A549 (cell line): ENCODE measurements at regions not wholly inside any gene's neighbourhood (a gene's known extent, or its start where the extent isn't known, plus 50 kb on each side); places are given as distances from the start of the nearest gene placed in this dataset.
A peak's percentile ranks its signal among the peaks of the same experiment; 100 is the strongest.
"Not testable (repeated sequence)": the region's sequence is repeated elsewhere in the genome, so short reads cannot be mapped to it uniquely, and the experiment has no call there.

ENCODE experiments used
- ATAC-seq, 2 experiments: fragments of 200-7000 bp in 1 of 2; fragments of >200 bp in 1 of 2; cut with Nextera tagmentation in 1 of 2; cut with Tn5 transposase in 1 of 2; 3 replicates each; pipeline versions ENCODE4 v1.8.0 to v1.9.1; 2018 to 2020; ENCODE audit warnings: mild to moderate bottlenecking in 1 of 2, moderate library complexity in 1 of 2
- CTCF ChIA-PET: fragments of 300-600 bp; sonication (Branson Sonifier 250); formaldehyde crosslinking; extraction: SDS; loops from one replicate; lab custom pipeline; 2021; ENCODE audit warnings: antibody characterized with exemption, inconsistent platforms; lab: Yijun Ruan, JAX
- POLR2A ChIA-PET: fragments of 350-600 bp; formaldehyde crosslinking; extraction: SDS; loops from one replicate; lab custom pipeline; 2021; ENCODE audit warnings: antibody characterized with exemption, inconsistent platforms; lab: Yijun Ruan, JAX
- DNase-seq, 2 experiments: peaks; one replicate each; pipeline versions ENCODE4 v3.0.0 to v3.0.0-alpha.2; 2011 to 2016; ENCODE audit warnings: low read depth in 1 of 2, low spot score in 1 of 2
- FAIRE-seq: peaks from 2 replicates; lab custom pipeline; 2011; peaks lifted over from hg19 to GRCh38; lab: Jason Lieb, UNC
- H3K27ac ChIP-seq, 2 experiments: fragments of >200 bp; sonication (Bioruptor Twin); formaldehyde crosslinking; 3 replicates each; pipeline ENCODE4 v1.5.1; 2016 to 2017
- H3K4me1 ChIP-seq: fragments of >200 bp; sonication (Bioruptor Twin); formaldehyde crosslinking; 3 replicates; pipeline ENCODE4 v1.6.1; 2016
- H3K4me2 ChIP-seq: fragments of >200 bp; sonication (Bioruptor Twin); formaldehyde crosslinking; 3 replicates; pipeline ENCODE4 v1.6.1; 2016
- H3K4me3 ChIP-seq: fragments of >200 bp; sonication (Bioruptor Twin); formaldehyde crosslinking; 3 replicates; pipeline ENCODE4 v1.5.1; 2016
- H3K9me3 ChIP-seq: fragments of >200 bp; sonication (Bioruptor Twin); formaldehyde crosslinking; 3 replicates; pipeline ENCODE4 v1.6.1; 2016
- WGBS: methylation state at CpG from one replicate; pipeline ENCODE4 v1.1.6; 2017; ENCODE audit errors: missing lambda C conversion rate; 5-methylcytosine and 5-hydroxymethylcytosine counted together
- small RNA-seq, 6 experiments: library from RNA; depleted of rRNA; stranded (forward); fragments of <200 nt; gene quantifications; one replicate each; pipeline ENCODE3, GENCODE V24; 2012

DNA sequence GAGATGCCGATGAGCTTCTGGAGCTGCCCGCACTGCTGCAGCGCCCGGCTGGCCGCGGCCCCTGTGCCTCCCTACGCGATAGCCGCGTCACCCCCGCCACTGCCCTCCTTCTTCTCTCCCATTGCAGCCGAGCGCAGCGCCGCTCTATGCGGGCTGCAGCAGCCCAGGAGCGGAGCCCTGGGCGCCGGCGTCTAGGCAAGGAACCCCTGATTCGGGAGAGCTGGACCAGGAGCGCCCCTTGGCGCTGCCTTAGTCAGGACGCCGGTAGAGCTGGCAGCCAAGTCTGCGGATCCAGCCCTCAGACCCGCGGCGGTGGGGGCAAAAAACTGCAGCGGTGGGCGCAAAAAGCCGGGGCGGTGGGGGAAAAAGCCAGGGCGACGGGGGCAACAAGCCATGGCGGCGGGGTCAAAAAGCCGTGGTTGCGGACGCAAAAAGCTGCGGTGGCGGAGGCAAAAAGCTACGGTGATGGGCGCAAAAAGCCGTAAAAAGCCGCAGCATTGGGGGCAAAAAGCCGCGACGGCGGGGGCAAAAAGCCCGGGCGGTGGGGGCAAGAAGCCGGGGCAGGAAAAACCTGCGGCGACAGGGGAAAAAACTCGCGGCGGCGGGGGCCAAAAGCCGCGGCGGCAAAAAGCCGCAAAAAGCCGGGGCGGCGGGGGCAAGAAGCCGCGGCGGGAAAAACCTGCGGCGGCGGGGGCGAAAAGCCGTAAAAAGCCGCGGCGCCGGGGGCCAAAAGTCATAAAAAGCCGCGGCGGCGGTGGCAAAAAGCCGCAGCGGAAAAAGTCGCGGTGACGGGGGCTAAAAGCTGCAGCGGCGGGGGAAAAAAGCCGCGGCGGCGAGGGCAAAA lies 1668.6 kb downstream of the RPIA start:
- H3K4me1 ChIP-seq, FAIRE-seq, DNase-seq, CTCF ChIA-PET, H3K9me3 ChIP-seq, H3K27ac ChIP-seq, POLR2A ChIA-PET: not testable (repeated sequence)
- 17% methylated on average over 24 of the region's 93 CpGs for WGBS
- 0 out of 6 replicates have a peak, but pooled peaks have one; percentile 43 to 47 for ATAC-seq
- Histone ChIP-seq H3K4me2 (peak overlapping the region; percentile 58; the same call in 2 of the 3 replicates), H3K4me3 (peak overlapping the region; percentile 27; the same call in 1 of the 3 replicates)

DNA sequence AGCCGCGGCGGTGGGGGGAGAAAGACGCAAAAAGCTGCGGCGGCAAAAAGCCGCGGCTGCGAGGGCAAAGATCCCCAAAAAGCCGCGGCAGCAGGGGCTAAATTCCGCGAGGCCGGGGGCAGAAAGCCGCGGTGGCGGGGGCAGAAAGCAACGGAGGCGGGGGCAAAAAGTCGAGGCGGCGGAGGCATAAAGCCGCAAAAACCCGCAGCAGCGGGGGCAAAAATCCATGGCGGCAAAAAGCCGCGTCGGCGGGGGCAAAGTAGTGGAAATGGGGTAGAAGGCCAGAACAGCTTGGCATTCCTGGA lies 1669.2 kb downstream of the RPIA start:
- DNase-seq, FAIRE-seq, POLR2A ChIA-PET, CTCF ChIA-PET, H3K9me3 ChIP-seq, ATAC-seq, H3K4me1 ChIP-seq, H3K27ac ChIP-seq: not testable (repeated sequence)
- Histone ChIP-seq H3K4me3 (peak overlapping the region; percentile 27; the same call in 1 of the 3 replicates), H3K4me2 (peak overlapping the region; percentile 58; the same call in 2 of the 3 replicates)
- WGBS: 13% methylated on average over 28 of the region's 30 CpGs

Small RNA genes lying in the stretch of these regions (small RNA-seq; reads per million reads assigned to genes)
- gene AC233263.1 (0 reads per million in 6 experiments), gene AC233263.2 (0 reads per million in 6 experiments), gene IGKV1D-35 (0 reads per million in 6 experiments), gene IGKV2D-19 (0 reads per million in 6 experiments), gene IGKV2D-36 (0 reads per million in 6 experiments), gene IGKV2D-38 (0 reads per million in 6 experiments), gene IGKV3D-25 (0 reads per million in 6 experiments)
